Neural progenitor cell (in vitro differentiated cells): ENCODE measurements at regions not wholly inside any gene's neighbourhood (a gene's known extent, or its start where the extent isn't known, plus 50 kb on each side); places are given as distances from the start of the nearest gene placed in this dataset.

Source experiments
- EZH2 ChIP-seq: fragments of 200-600 bp; sonication (generic); IDR thresholded peaks from 2 replicates; pipeline ENCODE4 v1.6.1; 2017; ENCODE audit warnings: antibody characterized with exemption, mild to moderate bottlenecking, moderate library complexity
- TF ChIP-seq, protein P1 (sequence below): fragments of 200-600 bp; sonication (generic); IDR thresholded peaks from 2 replicates; pipeline ENCODE4 v1.5.1; 2017; ENCODE audit warnings: antibody characterized with exemption, mild to moderate bottlenecking

DNA sequence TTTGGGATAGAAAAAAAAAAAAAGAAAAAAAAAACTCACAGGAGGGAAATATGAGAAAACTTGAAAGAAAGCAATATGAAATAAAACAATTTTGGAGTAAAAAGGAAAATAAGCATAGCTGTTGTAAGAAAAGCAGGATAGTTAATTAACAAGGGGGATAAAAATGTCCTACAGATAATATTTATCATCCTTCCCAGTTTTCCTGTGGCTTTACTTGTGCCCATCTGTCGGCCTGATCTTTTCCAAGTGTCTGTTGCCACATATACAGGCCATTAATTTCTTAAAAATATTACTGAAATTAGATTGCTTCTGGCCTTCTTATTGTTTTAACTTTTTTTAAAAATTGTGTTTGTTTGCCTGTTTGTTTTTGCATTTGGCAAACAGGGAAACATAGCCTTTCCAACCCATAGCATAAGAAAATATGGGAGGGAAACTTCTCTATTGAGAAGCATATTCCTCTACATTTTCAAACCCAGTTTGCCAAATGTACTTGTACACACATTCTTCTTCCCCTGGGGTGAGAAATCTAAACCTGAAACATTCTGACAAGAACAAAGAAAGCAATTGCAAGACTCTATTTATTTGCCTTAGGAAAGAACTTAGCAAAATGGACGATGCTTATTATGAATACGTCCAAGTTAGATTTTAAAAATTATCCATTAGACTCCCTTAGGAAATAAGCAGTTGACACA is 272.3 kb downstream of the CDH20 start:
- TF ChIP-seq, protein P1, sequence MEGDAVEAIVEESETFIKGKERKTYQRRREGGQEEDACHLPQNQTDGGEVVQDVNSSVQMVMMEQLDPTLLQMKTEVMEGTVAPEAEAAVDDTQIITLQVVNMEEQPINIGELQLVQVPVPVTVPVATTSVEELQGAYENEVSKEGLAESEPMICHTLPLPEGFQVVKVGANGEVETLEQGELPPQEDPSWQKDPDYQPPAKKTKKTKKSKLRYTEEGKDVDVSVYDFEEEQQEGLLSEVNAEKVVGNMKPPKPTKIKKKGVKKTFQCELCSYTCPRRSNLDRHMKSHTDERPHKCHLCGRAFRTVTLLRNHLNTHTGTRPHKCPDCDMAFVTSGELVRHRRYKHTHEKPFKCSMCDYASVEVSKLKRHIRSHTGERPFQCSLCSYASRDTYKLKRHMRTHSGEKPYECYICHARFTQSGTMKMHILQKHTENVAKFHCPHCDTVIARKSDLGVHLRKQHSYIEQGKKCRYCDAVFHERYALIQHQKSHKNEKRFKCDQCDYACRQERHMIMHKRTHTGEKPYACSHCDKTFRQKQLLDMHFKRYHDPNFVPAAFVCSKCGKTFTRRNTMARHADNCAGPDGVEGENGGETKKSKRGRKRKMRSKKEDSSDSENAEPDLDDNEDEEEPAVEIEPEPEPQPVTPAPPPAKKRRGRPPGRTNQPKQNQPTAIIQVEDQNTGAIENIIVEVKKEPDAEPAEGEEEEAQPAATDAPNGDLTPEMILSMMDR, result no peak
- TF ChIP-seq EZH2, result no peak
